ENCODE measurements at regions not wholly inside any gene's neighbourhood (a gene's known extent, or its start where the extent isn't known, plus 50 kb on each side); places are given as distances from the start of the nearest gene placed in this dataset.

GRCh38 chr5:135135530-135136226, 101.7 kb upstream of the PITX1 start:
- H3F3A ChIP-seq (replicated peaks; ENCODE audit: insufficient read depth) = no peaks in the 10 kb centered on the region
- WGBS (ENCODE audit: low lambda C conversion rate) = 53% methylated on average over 13 of the region's 14 CpGs
- H3K9ac ChIP-seq = no peak overlapping the region
- no peak overlapping the region for H3K4me2 ChIP-seq
- no peaks in the 10 kb centered on the region for H4K20me1 ChIP-seq (ENCODE audit: insufficient read depth)
- ChIA-PET POLR2A (no interaction called here), CTCF (no interaction called here)
- peaks cover 7 to 20% of the 10 kb centered on the region in 2 experiments; a peak in 2 of 4 replicates for H3K4me1 ChIP-seq (ENCODE audit: control insufficient read depth in 1 of 2, insufficient read depth in 2 of 2, low read depth in 1 of 2, low read length in 1 of 2)
- no peak overlapping the region for H3K4me3 ChIP-seq (ENCODE audit: low read depth in 2 of 2, low read length in 1 of 2)
- DNase-seq = no peak
- no peaks in the 10 kb centered on the region for H3K79me2 ChIP-seq (ENCODE audit: insufficient read depth)
- no peaks in the 10 kb centered on the region for H3K9me3 ChIP-seq
- H2AFZ ChIP-seq (ENCODE audit: low read depth) = no peak overlapping the region
- H3K27ac ChIP-seq (ENCODE audit: low read depth in 2 of 2, low read length in 1 of 2) = no peak overlapping the region
- no peaks in the 10 kb centered on the region for H3K9me2 ChIP-seq
- TF ChIP-seq SMC3 (IDR thresholded peaks at IDR 0.05; ENCODE audit: low read depth, low read length) (no peak), USF1 (IDR thresholded peaks at IDR 0.05; ENCODE audit: borderline replicate concordance, low read depth) (no peak), YY1 (IDR thresholded peaks at IDR 0.05; ENCODE audit: low read depth) (no peak), EZH2phosphoT487 (IDR thresholded peaks at IDR 0.05; ENCODE audit: borderline replicate concordance, low read depth) (no peak), TCF12 (IDR thresholded peaks at IDR 0.05) (no peak), GABPA (IDR thresholded peaks at IDR 0.05; ENCODE audit: low read depth) (no peak), FOSL2 (IDR thresholded peaks at IDR 0.05; ENCODE audit: borderline replicate concordance, low read depth) (no peak), FOXJ3 (CRISPR knock-in tag; IDR thresholded peaks at IDR 0.05) (no peak), GATA2 (CRISPR knock-in tag; IDR thresholded peaks at IDR 0.05) (no peak), USF2 (IDR thresholded peaks at IDR 0.05; ENCODE audit: borderline replicate concordance, low read depth, low read length) (no peak)
- peaks cover 1% of the 10 kb centered on the region; the same call in 1 of the 2 replicates for H3K27me3 ChIP-seq (ENCODE audit: insufficient read depth)
- H3K36me3 ChIP-seq (replicated peaks in 1 of 2; ENCODE audit: control insufficient read depth in 1 of 2, insufficient read depth in 2 of 2, low read length in 1 of 2) = no peaks in the 10 kb centered on the region

GRCh38 chr5:135134691-135135381, 100.8 kb upstream of the PITX1 start:
- Histone ChIP-seq H3F3A (replicated peaks; ENCODE audit: insufficient read depth) (no peaks in the 10 kb centered on the region), H4K20me1 (ENCODE audit: insufficient read depth) (no peaks in the 10 kb centered on the region), H3K9me3 (no peaks in the 10 kb centered on the region), H3K27ac (ENCODE audit: low read depth in 2 of 2, low read length in 1 of 2) (no peak overlapping the region), H3K4me2 (no peak overlapping the region), H3K79me2 (ENCODE audit: insufficient read depth) (no peaks in the 10 kb centered on the region), H3K9me2 (no peaks in the 10 kb centered on the region), H3K9ac (no peak overlapping the region), H3K4me3 (ENCODE audit: low read depth in 2 of 2, low read length in 1 of 2) (no peak overlapping the region), H3K36me3 (replicated peaks in 1 of 2; ENCODE audit: control insufficient read depth in 1 of 2, insufficient read depth in 2 of 2, low read length in 1 of 2) (no peaks in the 10 kb centered on the region), H2AFZ (ENCODE audit: low read depth) (no peak overlapping the region), H3K4me1 (ENCODE audit: control insufficient read depth in 1 of 2, insufficient read depth in 2 of 2, low read depth in 1 of 2, low read length in 1 of 2) (peaks cover 0 to 27% of the 10 kb centered on the region in 2 experiments; a peak in 1 of 4 replicates), H3K27me3 (ENCODE audit: insufficient read depth) (peaks cover 7% of the 10 kb centered on the region; the same call in 1 of the 2 replicates)
- POLR2A ChIA-PET = no interaction called here
- CTCF ChIA-PET = interaction anchor here (0.8 kb wide), 1 partner anchor 58 kb away, joined by 3 read pairs; no protein-coding TSS in a partner anchor
- WGBS (ENCODE audit: low lambda C conversion rate) = 68% methylated on average over 5 of the region's 7 CpGs
- TF ChIP-seq GATA2 (CRISPR knock-in tag; IDR thresholded peaks at IDR 0.05) (no peak), RFX5 (IDR thresholded peaks at IDR 0.05; ENCODE audit: low read length) (no peak), PBX3 (IDR thresholded peaks at IDR 0.05) (no peak)
- DNase-seq = no peak
